Nucleus accumbens (tissue), 56 donors: ENCODE measurements at regions not wholly inside any gene's neighbourhood (a gene's known extent, or its start where the extent isn't known, plus 50 kb on each side); places are given as distances from the start of the nearest gene placed in this dataset.

Experiments
- DNase-seq, 56 donors: peaks; one replicate each; lab custom pipeline; 2025; lab: John Stamatoyannopoulos, UW

- no peak for DNase-seq
Measured at GRCh38 chr14:42909659-42910058, 1303.0 kb downstream of the LRFN5 start.

- no peak for DNase-seq
Measured at GRCh38 chr14:42893183-42893582, 1286.5 kb downstream of the LRFN5 start.

- DNase-seq = no peak
Measured at GRCh38 chr14:42884100-42884499, 1277.4 kb downstream of the LRFN5 start.

- no peak for DNase-seq
Measured at GRCh38 chr14:42877716-42878115, 1271.0 kb downstream of the LRFN5 start.

GRCh38 chr14:42872786-42873185 is 1266.1 kb downstream of the LRFN5 start:
- DNase-seq = no peak

GRCh38 chr14:42869681-42870080 is 1263.0 kb downstream of the LRFN5 start:
- no peak for DNase-seq

GRCh38 chr14:42862114-42862513 is 1255.4 kb downstream of the LRFN5 start:
- no peak for DNase-seq

- no peak for DNase-seq
Measured at GRCh38 chr14:42860371-42860770, 1253.7 kb downstream of the LRFN5 start.

- no peak for DNase-seq
Measured at GRCh38 chr14:42856106-42856505, 1249.4 kb downstream of the LRFN5 start.

- no peak for DNase-seq
Measured at GRCh38 chr14:42855085-42855484, 1248.4 kb downstream of the LRFN5 start.

GRCh38 chr14:42854061-42854460 is 1247.4 kb downstream of the LRFN5 start:
- peak in 1 of 56 donors; percentile 3 for DNase-seq

GRCh38 chr14:42848652-42849051 is 1242.0 kb downstream of the LRFN5 start:
- DNase-seq = no peak

- no peak for DNase-seq
Measured at GRCh38 chr14:42814817-42815216, 1208.1 kb downstream of the LRFN5 start.

- DNase-seq = no peak
Measured at GRCh38 chr14:42806909-42807315, 1200.2 kb downstream of the LRFN5 start.

GRCh38 chr14:42804141-42804540 is 1197.5 kb downstream of the LRFN5 start:
- no peak for DNase-seq

- no peak for DNase-seq
Measured at GRCh38 chr14:42802346-42802745, 1195.7 kb downstream of the LRFN5 start.

- DNase-seq = no peak
Measured at GRCh38 chr14:42792166-42792565, 1185.5 kb downstream of the LRFN5 start.

- no peak for DNase-seq
Measured at GRCh38 chr14:42782754-42783153, 1176.1 kb downstream of the LRFN5 start.

GRCh38 chr14:42778984-42779383 is 1172.3 kb downstream of the LRFN5 start:
- no peak for DNase-seq

- DNase-seq = no peak
Measured at GRCh38 chr14:42750771-42751170, 1144.1 kb downstream of the LRFN5 start.

- no peak for DNase-seq
Measured at GRCh38 chr14:42742084-42742483, 1135.4 kb downstream of the LRFN5 start.

- no peak for DNase-seq
Measured at GRCh38 chr14:42736408-42736807, 1129.7 kb downstream of the LRFN5 start.

- DNase-seq = no peak
Measured at GRCh38 chr14:42734041-42734440, 1127.4 kb downstream of the LRFN5 start.

GRCh38 chr14:42732005-42732404 is 1125.3 kb downstream of the LRFN5 start:
- DNase-seq = no peak
